ENCODE measurements at regions not wholly inside any gene's neighbourhood (a gene's known extent, or its start where the extent isn't known, plus 50 kb on each side); places are given as distances from the start of the nearest gene placed in this dataset.

GRCh38 chr16:26830428-26831127 is 236.1 kb upstream of the C16orf82 start:
- TF ChIP-seq CTCF (IDR thresholded peaks at IDR 0.05) = no peak
- TF ChIP-seq POLR2A (IDR thresholded peaks at IDR 0.05) = no peak
